ENCODE measurements at regions not wholly inside any gene's neighbourhood (a gene's known extent, or its start where the extent isn't known, plus 50 kb on each side); places are given as distances from the start of the nearest gene placed in this dataset.

DNA sequence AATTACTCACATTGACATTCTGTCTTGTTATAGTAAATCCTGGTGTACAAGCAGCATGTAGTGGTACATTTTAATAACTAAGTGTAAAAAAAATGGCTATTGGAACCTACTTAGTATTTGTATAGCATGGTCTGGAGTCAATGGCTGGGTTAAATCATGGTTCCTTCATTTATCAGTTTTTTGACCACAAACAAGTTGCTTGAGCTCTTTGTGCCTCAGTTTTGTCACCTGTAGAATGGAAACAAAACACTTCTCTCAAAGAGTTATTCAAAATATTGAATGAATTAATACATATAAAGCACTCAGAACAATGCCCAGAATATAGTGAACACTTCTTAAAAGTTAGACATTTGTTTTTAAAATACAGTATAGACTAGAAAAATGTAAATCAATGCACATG lies 93.2 kb upstream of the HS3ST5 start:
- Mint-ChIP-seq H3K9me3 (ENCODE audit: unreplicated experiment) (no peaks in the 10 kb centered on the region), H3K27ac (ENCODE audit: unreplicated experiment) (no peak overlapping the region), H3K27me3 (ENCODE audit: low read depth, unreplicated experiment) (no peaks in the 10 kb centered on the region), H3K4me3 (ENCODE audit: unreplicated experiment) (no peak overlapping the region), H3K4me1 (ENCODE audit: low read depth, unreplicated experiment) (no peaks in the 10 kb centered on the region), H3K36me3 (ENCODE audit: low read depth, unreplicated experiment) (no peaks in the 10 kb centered on the region)
- Histone ChIP-seq H3K4me2 (ENCODE audit: low read length) (no peak overlapping the region), H2AFZ (ENCODE audit: low read depth, low read length) (no peak overlapping the region), H3K9me3 (ENCODE audit: insufficient read depth, low read depth, low read length) (no peaks in the 10 kb centered on the region), H3K79me2 (ENCODE audit: insufficient read depth, low read length) (no peaks in the 10 kb centered on the region), H3K4me3 (ENCODE audit: insufficient read depth, low read depth, low read length) (no peak overlapping the region), H3K27me3 (ENCODE audit: insufficient read depth, low read length) (no peaks in the 10 kb centered on the region), H4K20me1 (ENCODE audit: insufficient read depth, low read length) (no peaks in the 10 kb centered on the region), H3K9ac (ENCODE audit: low read length) (no peak overlapping the region), H3K27ac (ENCODE audit: low read depth, low read length) (no peak overlapping the region), H3K4me1 (ENCODE audit: insufficient read depth, low read length) (no peaks in the 10 kb centered on the region), H3K36me3 (ENCODE audit: insufficient read depth, low read length) (no peaks in the 10 kb centered on the region)
- FAIRE-seq (no peak), DNase-seq (ENCODE audit: low read depth) (no peak)
- TF ChIP-seq, protein P1, sequence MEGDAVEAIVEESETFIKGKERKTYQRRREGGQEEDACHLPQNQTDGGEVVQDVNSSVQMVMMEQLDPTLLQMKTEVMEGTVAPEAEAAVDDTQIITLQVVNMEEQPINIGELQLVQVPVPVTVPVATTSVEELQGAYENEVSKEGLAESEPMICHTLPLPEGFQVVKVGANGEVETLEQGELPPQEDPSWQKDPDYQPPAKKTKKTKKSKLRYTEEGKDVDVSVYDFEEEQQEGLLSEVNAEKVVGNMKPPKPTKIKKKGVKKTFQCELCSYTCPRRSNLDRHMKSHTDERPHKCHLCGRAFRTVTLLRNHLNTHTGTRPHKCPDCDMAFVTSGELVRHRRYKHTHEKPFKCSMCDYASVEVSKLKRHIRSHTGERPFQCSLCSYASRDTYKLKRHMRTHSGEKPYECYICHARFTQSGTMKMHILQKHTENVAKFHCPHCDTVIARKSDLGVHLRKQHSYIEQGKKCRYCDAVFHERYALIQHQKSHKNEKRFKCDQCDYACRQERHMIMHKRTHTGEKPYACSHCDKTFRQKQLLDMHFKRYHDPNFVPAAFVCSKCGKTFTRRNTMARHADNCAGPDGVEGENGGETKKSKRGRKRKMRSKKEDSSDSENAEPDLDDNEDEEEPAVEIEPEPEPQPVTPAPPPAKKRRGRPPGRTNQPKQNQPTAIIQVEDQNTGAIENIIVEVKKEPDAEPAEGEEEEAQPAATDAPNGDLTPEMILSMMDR (IDR thresholded peaks at IDR 0.05; ENCODE audit: insufficient read depth, low read depth, low read length): no peak
- TF ChIP-seq EZH2 (IDR thresholded peaks at IDR 0.05; ENCODE audit: insufficient read depth, low read length): no peak

DNA sequence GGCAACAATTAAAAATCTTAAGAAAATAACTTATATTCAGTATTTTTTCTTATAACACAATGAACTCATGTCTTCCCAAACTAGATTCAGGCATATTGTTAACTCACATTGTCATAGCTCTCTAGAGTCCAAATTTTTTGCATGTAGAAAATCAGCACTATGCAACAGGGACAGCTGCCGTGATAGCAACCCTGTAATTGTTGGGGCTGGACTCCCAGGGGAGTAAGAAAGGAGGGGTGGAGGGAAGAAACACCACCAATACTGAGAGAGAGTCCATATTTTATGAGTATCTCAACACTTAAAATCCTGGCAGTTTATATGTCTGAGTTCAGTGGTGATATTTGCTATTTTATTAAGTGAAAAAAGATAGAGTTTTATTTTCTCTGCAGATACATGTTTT lies 89.6 kb upstream of the HS3ST5 start:
- H3K27me3 ChIP-seq (ENCODE audit: insufficient read depth, low read length): no peaks in the 10 kb centered on the region
- FAIRE-seq (no peak), DNase-seq (ENCODE audit: low read depth) (no peak)
- no peak overlapping the region for H3K9ac ChIP-seq (ENCODE audit: low read length)
- no peak overlapping the region for H3K4me3 ChIP-seq (ENCODE audit: insufficient read depth, low read depth, low read length)
- Mint-ChIP-seq H3K36me3 (ENCODE audit: low read depth, unreplicated experiment) (no peaks in the 10 kb centered on the region), H3K27ac (ENCODE audit: unreplicated experiment) (no peak overlapping the region), H3K9me3 (ENCODE audit: unreplicated experiment) (no peaks in the 10 kb centered on the region), H3K27me3 (ENCODE audit: low read depth, unreplicated experiment) (peaks cover 7% of the 10 kb centered on the region), H3K4me1 (ENCODE audit: low read depth, unreplicated experiment) (peaks cover 6% of the 10 kb centered on the region), H3K4me3 (ENCODE audit: unreplicated experiment) (no peak overlapping the region)
- no peak overlapping the region for H3K4me2 ChIP-seq (ENCODE audit: low read length)
- TF ChIP-seq EZH2 (IDR thresholded peaks at IDR 0.05; ENCODE audit: insufficient read depth, low read length): no peak
- TF ChIP-seq, protein P1 (IDR thresholded peaks at IDR 0.05; ENCODE audit: insufficient read depth, low read depth, low read length): no peak
- no peaks in the 10 kb centered on the region for H3K79me2 ChIP-seq (ENCODE audit: insufficient read depth, low read length)
- no peaks in the 10 kb centered on the region for H4K20me1 ChIP-seq (ENCODE audit: insufficient read depth, low read length)
- no peaks in the 10 kb centered on the region for H3K9me3 ChIP-seq (ENCODE audit: insufficient read depth, low read depth, low read length)
- H3K27ac ChIP-seq (ENCODE audit: low read depth, low read length): no peak overlapping the region
- no peaks in the 10 kb centered on the region for H3K4me1 ChIP-seq (ENCODE audit: insufficient read depth, low read length)
- no peaks in the 10 kb centered on the region for H3K36me3 ChIP-seq (ENCODE audit: insufficient read depth, low read length)
- no peak overlapping the region for H2AFZ ChIP-seq (ENCODE audit: low read depth, low read length)

DNA sequence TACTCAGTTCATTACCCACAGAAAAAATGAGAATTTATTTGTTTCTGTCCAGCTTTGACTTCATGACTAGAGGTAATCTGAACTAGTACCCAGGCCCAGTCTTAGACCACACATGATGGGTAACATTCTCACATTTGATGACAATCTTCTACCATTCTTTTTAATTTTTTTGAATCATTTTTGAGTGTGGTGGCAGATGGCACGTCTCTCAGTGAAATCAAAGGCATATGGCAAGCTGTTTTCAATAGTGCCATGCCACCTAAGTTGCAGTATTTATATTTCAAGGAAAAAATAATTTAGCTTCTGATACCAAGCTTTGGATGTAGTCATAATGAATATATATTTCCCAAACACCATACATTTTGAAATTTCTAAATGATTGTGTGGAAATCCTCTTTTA lies 88.8 kb upstream of the HS3ST5 start:
- Histone ChIP-seq H3K27me3 (ENCODE audit: insufficient read depth, low read length) (no peaks in the 10 kb centered on the region), H3K9ac (ENCODE audit: low read length) (no peak overlapping the region), H3K9me3 (ENCODE audit: insufficient read depth, low read depth, low read length) (no peaks in the 10 kb centered on the region), H3K79me2 (ENCODE audit: insufficient read depth, low read length) (no peaks in the 10 kb centered on the region), H3K4me1 (ENCODE audit: insufficient read depth, low read length) (no peaks in the 10 kb centered on the region), H3K4me2 (ENCODE audit: low read length) (no peak overlapping the region), H3K27ac (ENCODE audit: low read depth, low read length) (no peak overlapping the region), H3K4me3 (ENCODE audit: insufficient read depth, low read depth, low read length) (no peak overlapping the region), H2AFZ (ENCODE audit: low read depth, low read length) (no peak overlapping the region), H3K36me3 (ENCODE audit: insufficient read depth, low read length) (no peaks in the 10 kb centered on the region), H4K20me1 (ENCODE audit: insufficient read depth, low read length) (no peaks in the 10 kb centered on the region)
- FAIRE-seq: no peak
- TF ChIP-seq EZH2 (IDR thresholded peaks at IDR 0.05; ENCODE audit: insufficient read depth, low read length): no peak
- TF ChIP-seq, protein P1 (IDR thresholded peaks at IDR 0.05; ENCODE audit: insufficient read depth, low read depth, low read length): no peak
- H3K9me3 Mint-ChIP-seq (ENCODE audit: unreplicated experiment): no peaks in the 10 kb centered on the region
- no peaks in the 10 kb centered on the region for H3K36me3 Mint-ChIP-seq (ENCODE audit: low read depth, unreplicated experiment)
- no peak overlapping the region for H3K4me3 Mint-ChIP-seq (ENCODE audit: unreplicated experiment)
- no peak overlapping the region for H3K27ac Mint-ChIP-seq (ENCODE audit: unreplicated experiment)
- peaks cover 6% of the 10 kb centered on the region for H3K4me1 Mint-ChIP-seq (ENCODE audit: low read depth, unreplicated experiment)
- peaks cover 13% of the 10 kb centered on the region for H3K27me3 Mint-ChIP-seq (ENCODE audit: low read depth, unreplicated experiment)
- DNase-seq (ENCODE audit: low read depth): no peak

Measured in astrocyte (in vitro differentiated cells and primary cell).